Heart left ventricle (tissue), 13 donors: ENCODE measurements at regions not wholly inside any gene's neighbourhood (a gene's known extent, or its start where the extent isn't known, plus 50 kb on each side); places are given as distances from the start of the nearest gene placed in this dataset.

Experiments used
- CTCF ChIP-seq, 12 donors: fragments of 200-600 bp; sonication (generic) in 4 of 12; IDR thresholded peaks; one replicate each; pipeline versions ENCODE4 v1.5.0 to v1.8.0; 2018 to 2022; ENCODE audit warnings: antibody characterized with exemption in 12 of 12, mild to moderate bottlenecking in 5 of 12
- POLR2A ChIP-seq, 2 donors: fragments of 450-650 bp; IDR thresholded peaks; one replicate each; pipeline ENCODE4 v1.6.1; 2017; ENCODE audit warnings: antibody characterized with exemption in 2 of 2, mild to moderate bottlenecking in 2 of 2, moderate library complexity in 2 of 2
- donor health status: ischemic (EF 13 %, LVEDD 7.1; RV severe dilation, severe dysfunction).
- donor health status: DM: no; HTN: yes; CAD: no.
- donor health status: DM: no; HTN: no; CAD: no.
- donor health status: ischemic (EF 25% LVEDD 6.9; RV normal size, moderate dysfunction).
- donor health status: ischemic (EF 25% LVEDD 5.7; RV mildly dilated, moderate dysfunction).
- donor health status: ischemic (EF 35%, LVEDD 5.7; RV mildly dilated, moderate dysfunction).
- donor health status: nonischemic (EF 11% LVEDD 7.7; RV severe dilation, severe dysfunction).
- donor health status: DM: yes; HTN: yes; CAD: no.
- donor health status: PGD.
- donor health status: ischemic (EF 29% LVEDD 5.4; RV normal size, mild dysfunction).
- donor health status: nonischemic (EF 23%, LVEDD 6.1; RV moderate dilation, normal function).

- TF ChIP-seq CTCF (IDR thresholded peaks at IDR 0.05), result no peak
- TF ChIP-seq POLR2A (IDR thresholded peaks at IDR 0.05), result no peak
Measured at GRCh38 chr13:33742321-33742720, 75.6 kb upstream of the RFC3 start.
